ENCODE measurements at regions not wholly inside any gene's neighbourhood (a gene's known extent, or its start where the extent isn't known, plus 50 kb on each side); places are given as distances from the start of the nearest gene placed in this dataset.

DNA sequence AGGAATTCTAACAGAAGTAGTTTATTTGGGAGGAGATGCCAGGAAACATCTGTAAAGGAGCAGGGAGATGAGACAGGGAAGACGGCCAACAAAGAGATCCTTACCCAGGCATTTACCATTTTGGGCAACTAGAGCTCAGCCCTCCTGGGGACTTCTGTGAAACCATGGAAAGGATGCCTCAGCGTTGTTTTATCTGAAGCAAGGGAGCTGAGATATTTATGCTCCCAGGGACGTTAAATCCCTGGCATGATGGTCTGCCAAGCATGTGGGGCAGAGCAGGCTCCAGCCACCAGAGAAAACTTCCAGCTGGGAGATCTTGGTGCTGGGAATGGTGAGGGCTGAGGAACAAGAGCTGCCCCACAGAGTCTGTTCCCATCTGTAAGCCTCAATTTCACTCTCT lies 114.8 kb upstream of the FOXF1 start:
- no peak for DNase-seq

DNA sequence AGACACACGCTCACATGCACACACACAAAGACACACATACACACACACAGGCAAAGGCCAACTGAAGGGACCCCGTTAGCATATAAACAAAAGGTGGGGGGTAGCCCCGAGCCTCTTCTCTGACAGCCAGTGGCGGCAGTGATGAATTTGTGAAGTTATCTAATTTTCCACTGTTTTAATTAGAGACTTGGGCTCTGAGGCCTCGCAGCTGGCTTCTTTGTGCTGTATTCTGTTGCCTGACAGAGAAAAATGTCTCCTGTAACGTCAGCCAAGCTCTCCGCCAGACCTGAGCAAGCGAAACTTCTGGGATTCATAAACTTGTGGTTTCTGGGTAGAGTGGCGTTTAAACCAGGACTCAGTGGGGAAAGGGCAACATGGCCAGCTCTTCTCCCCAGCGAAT lies 113.9 kb upstream of the FOXF1 start:
- DNase-seq, result no peak

DNA sequence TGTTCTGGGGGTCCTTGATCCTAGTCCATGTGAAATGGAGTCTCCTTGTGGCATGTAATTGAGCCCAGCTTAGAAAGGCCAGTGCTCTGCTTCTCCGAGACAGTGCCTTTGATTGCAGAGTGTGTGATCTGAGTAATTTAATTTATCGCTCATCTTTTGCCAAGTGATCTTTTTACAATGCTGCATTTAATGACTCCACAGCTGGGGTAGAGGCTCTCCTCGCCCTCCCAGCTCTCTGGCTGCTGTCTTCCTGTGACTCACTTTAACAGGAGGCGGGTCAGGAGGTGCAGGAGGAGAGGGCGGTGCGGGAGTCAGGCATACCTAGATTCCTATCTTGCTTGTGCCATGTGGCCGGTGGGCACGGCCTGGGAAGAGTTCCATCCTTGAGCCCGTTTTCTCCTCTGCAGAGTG lies 113.4 kb upstream of the FOXF1 start:
- no peak for DNase-seq

DNA sequence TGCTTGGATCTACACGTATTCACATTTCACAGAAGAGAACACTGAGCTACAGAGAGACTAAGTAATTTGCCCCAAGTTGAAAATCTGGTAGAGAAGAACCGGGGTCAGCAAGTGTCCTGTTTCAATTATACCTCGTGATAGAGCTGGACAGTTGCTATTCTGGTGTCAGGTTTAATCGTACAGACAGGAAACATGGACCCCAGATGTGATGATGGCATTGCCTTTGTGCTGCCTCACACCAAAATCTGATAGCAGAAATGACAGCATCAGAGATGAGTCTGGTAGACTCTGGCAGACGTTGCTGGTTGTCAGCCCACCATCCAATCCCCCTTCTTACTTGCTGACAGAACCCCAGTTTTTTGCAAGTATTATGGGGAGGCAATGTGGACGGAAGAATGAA lies 112.1 kb upstream of the FOXF1 start:
- no peak for DNase-seq

DNA sequence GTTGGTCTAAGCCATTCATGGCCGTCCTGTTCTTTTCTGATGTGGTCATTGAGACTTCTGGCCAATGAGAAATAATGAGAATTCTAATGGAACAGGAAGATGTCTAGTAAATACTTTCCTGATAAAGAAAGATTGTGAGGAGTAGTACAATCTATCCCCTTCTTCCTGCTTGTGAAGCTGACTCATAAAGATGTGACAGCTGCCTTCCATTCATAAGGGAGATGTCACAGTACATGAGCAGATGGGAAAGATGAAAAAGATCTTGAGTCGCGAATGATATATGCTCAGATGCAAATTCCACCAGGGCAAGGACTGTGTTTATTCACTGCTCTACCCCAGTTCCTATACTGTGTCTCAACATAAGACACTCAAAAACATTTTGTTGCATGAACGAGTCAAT lies 111.7 kb upstream of the FOXF1 start:
- DNase-seq, result no peak

DNA sequence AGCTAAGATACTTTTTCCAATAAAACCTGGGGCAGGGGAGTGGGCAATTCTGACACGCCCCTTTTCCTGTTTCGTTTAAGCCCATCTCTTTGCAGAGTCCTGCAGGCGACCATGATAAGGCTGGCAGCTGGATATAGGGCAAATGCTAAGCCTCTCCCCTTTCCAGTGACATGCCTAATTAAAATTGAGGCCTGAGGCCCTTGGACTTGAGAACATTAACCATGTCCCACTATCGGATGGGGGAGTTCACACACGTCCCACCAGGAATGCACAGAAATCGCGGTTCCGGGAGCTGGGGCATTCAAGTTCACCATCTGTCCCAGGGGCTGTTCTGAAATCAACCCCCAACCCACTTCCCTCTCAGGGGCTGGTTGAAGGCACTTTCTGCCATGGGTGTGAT lies 109.2 kb upstream of the FOXF1 start:
- DNase-seq, result no peak

DNA sequence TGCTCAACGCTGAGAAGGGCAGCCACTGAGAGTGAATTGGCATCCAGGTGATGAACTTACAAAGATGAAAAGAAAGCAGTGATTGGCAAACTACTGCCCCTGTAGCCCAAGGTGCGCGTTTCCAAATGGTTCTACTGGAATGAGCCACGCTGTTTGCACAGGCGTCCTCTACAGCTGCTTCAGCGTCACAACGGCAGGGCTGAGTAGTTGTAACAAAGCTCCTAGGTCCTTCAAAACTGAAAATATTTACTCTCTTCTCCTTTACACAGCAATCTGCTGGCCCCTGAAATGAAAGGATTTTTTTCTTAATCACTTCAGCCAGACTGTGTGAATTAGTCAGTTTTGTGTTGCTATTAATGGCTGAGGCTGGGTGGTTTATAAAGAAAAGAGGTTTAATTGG lies 107.2 kb upstream of the FOXF1 start:
- DNase-seq, result no peak

DNA sequence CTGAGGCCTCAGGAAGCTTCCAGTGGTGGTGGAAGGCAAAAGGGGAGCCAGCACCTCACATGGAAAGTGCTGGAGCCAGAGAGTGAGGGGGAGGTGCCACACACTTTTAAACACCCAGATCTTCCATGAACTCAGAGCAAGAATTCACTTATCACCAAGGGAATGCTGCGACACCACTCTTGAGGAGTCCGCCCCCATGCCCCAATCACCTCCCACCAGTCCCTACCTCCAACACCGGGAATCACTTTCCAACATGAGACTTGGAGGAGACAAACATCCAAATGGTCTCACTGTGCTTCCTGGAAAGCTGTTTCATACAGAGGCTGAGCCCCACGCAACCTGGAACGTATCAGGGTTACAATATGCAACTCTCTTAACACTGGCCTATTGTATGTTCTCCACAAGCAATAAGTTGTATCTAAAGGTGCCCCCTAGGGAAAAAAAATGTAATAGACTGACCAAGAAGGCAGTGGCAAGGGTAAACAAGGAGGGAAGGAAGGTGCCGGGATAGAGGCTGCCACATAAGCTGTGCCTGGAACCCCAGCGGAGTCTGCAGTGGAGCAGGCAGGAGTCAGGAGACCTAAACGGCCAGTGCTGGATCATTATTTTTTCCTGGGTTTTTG lies 106.7 kb upstream of the FOXF1 start:
- DNase-seq, result no peak

DNA sequence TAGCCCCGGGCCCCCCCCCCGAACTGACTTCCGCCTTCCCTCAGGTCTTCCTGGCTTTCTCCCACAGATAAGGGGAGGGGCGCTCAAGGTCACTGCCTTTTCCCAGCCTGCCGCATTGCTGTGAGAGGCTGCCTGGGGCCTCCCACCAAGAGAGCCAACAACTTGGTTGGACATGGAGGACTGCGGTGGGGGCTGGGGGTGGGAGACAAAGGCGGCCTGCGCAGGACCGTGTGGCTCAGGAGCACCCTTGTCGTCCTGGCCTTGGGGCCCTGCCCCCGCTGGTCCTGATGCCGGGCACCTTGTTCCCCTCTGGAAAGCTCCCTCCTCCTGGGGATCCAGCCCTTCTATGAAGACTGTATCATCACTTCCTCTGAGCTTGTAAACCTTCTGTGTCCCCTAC lies 105.6 kb upstream of the FOXF1 start:
- DNase-seq, result no peak

DNA sequence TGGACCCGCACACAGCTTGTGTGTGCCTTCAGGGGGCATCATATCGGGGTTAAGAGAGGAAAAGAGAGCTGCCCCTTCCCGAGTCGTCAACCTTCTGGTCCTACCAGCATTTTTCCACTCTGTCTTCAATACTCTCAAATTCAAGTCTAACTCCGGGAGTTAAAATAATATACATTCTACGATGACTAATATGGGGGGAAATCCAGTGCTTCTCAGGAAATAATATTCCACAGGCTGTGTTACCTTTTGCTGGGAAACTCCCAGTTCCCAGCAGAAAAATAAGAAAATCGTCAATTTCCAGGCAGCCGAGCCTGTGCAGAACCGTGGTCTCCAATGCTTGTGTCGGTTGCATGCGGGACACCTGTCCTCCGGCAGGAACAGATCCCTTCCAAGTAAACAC lies 105.0 kb upstream of the FOXF1 start:
- DNase-seq, result no peak

DNA sequence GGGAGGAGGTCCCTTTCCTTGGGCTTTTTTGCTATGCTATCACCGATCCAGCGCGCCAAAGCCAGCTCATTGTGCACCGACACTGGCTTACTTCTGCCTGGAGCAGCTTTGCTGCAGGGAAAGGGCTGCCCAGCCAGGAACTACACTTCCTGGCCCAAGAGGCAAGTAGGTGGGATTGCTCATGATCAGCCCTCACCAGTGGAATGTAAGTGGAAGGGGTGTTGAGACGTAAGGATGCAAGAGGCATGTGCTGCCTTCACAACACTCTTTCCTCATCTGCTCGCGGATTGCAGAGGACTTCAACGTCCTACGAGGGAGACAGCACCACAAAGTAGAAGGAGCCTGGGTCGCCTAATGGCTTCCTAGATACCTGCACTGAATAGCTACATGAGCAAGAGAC lies 104.3 kb upstream of the FOXF1 start:
- DNase-seq, result no peak

DNA sequence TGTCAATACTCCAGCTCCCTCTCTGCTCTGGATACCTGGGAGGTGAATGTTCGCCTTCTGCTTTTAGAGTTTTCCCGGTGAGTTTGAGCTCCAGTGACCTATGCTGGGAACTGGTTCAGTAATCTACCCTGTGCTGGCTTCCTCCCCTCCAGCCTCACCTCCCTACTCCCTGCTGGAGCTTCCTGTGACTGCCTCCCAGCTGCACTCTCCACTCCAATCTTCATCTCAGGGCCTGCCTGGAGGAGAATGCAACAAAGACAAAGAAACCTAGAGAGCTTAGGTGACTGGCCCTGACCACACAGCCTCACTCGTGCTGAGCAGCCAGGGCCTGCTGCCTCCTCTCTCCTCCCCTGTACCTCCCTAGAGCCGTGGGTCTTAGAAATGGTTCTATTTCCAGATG lies 101.6 kb upstream of the FOXF1 start:
- DNase-seq, result no peak

DNA sequence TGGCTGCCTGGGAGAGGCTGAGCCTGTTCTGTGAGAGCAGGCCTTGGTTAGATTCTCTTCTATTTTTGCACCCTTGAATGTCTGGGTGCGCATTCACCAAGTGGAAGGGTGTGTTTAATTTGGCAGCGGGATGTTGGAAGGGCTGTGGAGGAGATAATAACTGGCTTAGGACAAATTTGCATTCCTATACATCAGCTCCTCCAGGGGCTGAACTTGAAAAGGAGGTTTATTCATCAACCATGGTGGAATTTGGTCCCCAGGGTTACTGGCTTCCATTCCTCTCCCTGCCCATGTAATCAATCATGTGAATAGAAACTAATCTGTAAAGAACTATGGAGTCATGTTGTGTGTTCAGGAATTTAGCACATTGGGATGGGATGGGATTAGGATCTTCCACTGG lies 100.2 kb upstream of the FOXF1 start:
- no peak for DNase-seq

DNA sequence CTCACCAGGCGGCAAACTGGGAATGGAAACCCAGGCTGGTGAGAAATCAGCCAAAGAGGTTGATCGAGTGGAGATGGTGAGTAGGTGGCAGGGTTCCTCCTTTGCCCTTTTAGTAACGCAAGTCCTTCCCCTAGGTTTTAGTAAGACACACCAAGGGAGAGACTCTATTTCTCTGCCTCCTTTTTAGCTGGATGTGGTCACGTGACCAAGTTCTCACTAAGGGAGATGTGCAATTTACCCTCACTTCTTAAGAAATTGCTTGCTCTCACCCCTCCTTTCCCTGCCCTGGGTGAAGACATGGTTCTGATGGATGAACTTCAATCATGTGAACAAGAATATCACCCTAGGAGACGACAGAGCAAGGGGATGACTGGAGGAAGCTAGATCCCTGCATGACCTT lies 99.8 kb upstream of the FOXF1 start:
- no peak for DNase-seq

DNA sequence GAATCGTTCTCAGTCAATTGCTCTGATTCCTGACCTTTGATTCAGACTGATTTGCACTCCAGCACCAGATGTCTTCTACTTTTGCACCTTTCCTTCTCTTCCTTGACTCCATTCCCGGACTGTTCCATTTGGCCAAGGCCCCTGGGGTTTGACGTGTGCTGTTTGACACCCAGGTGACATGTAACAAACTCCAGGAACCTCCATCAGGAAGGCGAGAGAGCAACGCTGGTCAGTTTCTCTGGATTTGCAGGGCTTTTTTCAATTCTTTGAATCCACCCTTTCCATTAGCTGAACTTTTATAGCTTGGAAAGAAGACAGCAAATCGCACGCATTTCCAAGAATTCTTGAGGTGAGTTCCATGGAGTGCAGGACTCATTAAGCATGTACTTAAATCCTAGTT lies 98.4 kb upstream of the FOXF1 start:
- no peak for DNase-seq

DNA sequence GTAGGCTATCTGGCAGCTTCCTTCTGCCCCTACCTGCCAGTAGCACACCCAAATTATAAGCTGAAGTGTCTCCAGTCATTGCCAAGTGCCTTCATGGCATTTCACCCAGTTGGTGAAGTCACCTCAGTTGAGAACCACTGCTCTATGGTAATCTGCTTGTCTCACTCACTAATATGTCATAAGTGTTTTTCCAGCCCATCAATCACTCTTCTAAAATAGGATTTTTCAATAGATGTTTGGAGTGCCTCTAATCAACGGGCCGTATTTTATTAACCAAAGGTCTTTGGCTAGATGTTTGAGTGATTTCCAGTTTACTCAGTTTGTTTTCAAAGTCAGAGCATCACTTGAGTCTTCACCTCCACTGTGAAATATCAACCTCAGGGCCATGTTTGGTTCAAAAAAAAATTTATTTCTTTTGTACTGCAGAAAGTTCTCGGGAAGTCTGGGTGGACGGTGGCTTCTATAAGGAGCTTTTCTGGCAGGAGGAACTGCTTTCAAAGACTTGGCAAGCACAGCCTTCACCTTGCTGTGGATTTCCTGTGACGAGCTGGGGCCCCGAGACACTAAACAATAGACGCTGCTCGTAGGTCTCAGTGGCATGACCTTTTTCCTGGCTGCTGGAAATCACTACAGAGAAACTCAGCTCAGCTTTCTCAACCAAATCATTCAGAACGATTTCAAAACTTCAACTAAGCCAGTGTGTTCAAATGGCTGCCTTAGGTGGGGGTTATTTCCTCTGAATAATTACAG lies 95.2 kb upstream of the FOXF1 start:
- no peak for DNase-seq

DNA sequence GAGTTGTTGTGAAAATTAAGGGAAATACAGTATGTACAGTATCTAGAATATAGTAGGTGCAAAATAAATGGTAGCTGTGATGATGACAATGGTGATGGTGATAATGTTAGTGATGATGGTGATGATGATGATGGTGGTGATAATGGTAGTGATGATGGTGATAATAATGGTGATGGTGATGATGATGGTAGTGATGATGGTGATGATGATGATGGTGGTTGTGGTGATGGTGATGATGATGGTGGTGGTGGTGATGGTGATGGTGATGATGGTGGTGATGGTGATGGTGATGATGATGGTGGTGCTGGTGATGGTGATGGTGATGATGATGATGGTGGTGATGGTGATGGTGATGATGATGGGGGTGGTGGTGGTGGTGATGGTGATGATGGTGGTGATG lies 91.3 kb upstream of the FOXF1 start:
- no peak for DNase-seq

DNA sequence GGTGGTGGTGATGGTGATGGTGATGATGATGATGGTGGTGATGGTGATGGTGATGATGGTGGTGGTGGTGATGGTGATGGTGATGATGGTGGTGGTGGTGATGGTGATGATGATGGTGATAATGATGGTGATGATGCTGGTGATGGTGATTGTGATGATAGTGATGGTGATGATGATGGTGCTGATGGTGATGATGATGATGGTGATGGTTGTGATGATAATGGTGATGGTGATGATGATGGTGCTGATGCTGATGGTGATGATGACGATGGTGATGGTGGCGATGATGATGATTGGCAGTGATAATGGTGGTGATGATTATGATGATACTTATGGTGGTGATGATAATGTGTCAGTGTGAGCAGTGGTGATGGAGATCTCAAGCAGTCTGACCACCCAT lies 90.8 kb upstream of the FOXF1 start:
- DNase-seq, result no peak

DNA sequence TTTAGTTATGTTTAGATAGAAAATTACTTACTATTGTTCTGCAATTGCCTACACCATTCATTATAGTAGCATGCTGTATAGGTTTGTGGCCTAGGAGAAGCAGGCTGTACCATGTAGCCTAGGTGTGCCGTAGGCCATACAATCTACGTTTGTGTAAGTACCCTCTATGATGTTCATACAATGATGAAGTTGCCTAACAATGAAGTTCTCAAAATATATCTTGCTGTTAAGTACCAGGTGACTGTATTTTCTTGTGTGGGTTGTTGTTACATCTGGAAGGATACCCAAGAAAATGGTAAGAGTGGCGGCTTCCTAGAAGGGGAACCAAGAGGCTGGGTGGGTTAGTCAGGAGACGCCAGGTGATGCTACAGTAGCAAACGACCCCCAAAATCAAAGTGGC lies 88.3 kb upstream of the FOXF1 start:
- no peak for DNase-seq

DNA sequence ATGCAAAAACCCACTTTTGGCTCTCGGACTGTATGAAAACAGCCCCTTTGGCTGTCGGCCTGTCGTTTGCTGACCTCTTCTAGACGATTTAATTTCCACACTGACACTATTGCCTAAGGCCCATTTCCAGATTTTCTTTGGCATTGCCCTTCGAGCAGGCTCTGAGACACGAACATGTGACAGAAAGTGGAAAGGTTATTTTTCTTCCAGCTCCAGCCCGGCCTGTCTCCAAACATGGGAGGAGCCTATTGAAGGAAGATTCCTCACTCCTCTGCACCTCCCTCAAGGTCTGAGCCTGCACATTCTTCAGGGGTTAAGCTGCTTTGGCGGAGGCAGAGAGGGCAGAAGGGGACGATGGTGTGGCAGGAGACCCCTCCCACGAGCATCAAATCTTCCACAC lies 85.9 kb upstream of the FOXF1 start:
- no peak for DNase-seq

DNA sequence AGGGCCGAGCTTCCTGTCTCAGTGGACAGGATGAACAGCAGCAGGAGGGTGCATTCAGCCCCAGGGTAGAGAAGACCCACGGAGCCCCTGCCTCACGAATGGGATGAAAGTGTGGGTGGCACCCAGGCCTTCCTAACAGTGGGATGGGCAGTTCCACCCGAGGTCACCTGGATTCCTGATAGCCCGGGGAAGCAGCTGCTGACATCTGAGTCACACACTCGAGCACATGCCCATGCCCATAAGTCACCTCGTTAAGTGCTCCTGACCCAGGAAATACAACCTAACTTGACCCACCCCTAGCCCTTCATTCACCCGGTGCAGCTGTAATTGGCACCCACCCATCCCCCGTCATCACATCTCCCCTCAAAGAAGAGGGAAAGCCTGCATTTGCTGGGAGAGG lies 85.3 kb upstream of the FOXF1 start:
- no peak for DNase-seq

DNA sequence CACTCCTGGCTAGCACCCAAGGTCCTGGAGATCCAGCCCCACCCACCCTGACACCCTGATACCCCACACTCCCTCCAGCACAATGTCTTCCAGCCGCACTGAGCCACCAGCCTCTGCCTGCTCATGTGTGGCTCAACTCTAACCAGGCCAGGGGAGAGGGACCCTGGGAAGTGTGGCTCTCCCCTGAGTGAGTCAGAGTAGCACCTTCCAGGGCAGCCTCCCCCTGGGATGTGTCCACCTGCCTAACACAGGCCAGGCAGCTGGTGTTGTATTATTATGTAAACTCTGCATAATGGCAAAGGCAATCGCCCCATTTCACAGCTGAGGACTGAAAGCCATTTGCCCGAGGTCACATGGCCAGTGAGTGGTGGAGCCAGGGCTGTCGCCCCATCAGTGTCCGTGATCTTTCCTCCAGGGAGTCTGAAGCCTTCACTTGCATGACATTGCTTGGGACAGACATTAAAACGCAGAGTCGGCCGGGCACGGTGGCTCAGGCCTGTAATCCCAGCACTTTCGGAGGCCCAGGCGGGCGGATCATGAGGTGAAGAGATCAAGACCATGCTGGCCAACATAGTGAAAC lies 84.2 kb upstream of the FOXF1 start:
- DNase-seq, result no peak

DNA sequence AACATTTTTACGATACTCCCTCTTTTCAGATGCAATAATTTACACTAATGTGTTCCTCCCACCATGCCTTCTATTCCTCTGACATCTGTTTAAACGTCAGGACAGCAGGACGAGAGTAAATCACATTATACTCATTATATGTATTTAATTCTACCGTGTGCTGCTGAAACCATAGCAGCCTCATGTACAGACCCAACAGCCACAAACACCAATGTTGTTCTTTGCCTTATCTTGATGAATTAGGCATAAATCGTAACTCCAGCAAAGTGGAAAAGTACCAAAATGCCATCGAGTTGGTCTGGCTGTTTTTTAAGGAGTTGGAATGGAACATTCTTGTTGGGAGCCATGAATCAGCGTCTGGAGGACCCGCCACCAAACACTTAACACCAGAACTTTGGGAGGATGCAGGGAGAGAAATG lies 82.9 kb upstream of the FOXF1 start:
- DNase-seq, result no peak

DNA sequence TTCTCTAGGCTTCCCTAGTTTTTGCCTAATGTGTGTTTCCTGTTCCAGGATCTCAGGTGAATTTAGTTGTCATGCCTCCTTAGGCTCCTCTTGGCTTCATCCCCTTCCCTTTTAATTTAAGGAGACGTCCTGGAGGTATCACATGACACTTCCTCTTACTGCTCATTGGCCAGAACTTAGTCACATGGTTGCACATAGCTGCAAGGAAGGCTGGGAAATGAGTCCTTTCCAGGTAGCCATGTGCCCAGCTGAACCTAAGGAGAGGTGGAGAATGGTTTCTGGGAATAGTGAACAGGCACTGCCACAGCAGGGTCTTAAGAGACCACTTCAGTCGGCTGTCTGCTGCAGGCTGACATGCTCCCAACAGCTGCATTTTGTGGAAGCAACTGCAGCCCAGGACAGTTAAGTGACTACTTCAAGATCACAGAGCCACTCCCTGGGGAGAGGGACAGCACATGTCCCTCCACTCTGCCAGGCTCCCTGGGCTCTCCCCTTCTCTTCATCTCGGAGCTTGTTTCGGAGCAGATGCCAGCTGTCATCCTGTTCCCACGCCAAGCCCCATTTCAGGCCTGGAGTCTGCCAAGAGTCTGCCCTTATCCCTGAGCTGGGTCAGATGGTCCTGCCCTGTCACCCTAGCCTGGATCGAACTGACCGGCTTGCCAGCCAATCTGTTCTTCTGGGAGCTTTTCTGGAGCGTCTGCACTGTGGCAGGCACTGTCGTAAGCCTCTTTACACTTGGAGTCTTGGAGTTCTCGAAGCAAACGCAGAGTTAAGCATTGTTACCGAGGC lies 81.4 kb upstream of the FOXF1 start:
- DNase-seq, result no peak

Data from activated CD4-positive, alpha-beta T cell treated with anti-CD3 and anti-CD28 coated beads for 4 hours (primary cell).